HG02571 (cell line): ENCODE measurements at regions not wholly inside any gene's neighbourhood (a gene's known extent, or its start where the extent isn't known, plus 50 kb on each side); places are given as distances from the start of the nearest gene placed in this dataset.
A peak's percentile ranks its signal among the peaks of the same experiment; 100 is the strongest.
"Not testable (repeated sequence)": the region's sequence is repeated elsewhere in the genome, so short reads cannot be mapped to it uniquely, and the experiment has no call there.

ENCODE experiments used
- ATAC-seq: cut with Tn5 transposase; IDR thresholded peaks from one replicate; pipeline ENCODE4 v1.9.1; 2021; ENCODE audit warnings: mild to moderate bottlenecking, moderate library complexity; ENCODE audit not compliant: unreplicated experiment

GRCh38 chr3:158882445-158882844 lies 80.6 kb downstream of the MFSD1 start:
- ATAC-seq = no peak

GRCh38 chr3:158896729-158897128 lies 94.9 kb downstream of the MFSD1 start:
- no peak for ATAC-seq

DNA sequence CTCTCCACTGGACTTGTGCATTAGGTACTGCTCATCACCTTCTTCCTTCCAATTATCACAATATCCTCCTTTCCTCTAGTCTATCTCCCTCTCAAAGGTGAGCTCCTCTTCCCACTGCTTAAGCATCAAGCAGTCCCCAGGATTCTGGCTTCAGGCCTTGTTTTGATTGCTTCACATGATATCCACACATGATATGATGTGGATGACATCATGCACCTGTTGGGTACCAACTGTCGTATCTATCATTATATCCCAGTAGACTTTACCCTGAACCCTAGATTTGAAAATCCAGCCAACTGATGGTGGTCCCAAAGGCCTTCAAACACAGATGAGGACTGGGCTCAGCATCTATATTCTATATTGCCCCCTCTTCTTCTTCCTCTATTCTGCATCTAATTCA lies 104.9 kb downstream of the MFSD1 start:
- no peak for ATAC-seq

- no peak for ATAC-seq
These were observed 106.4 kb downstream of the MFSD1 start for GRCh38 chr3:158908187-158908734.

GRCh38 chr3:158909870-158910269 lies 108.0 kb downstream of the MFSD1 start:
- no peak for ATAC-seq

DNA sequence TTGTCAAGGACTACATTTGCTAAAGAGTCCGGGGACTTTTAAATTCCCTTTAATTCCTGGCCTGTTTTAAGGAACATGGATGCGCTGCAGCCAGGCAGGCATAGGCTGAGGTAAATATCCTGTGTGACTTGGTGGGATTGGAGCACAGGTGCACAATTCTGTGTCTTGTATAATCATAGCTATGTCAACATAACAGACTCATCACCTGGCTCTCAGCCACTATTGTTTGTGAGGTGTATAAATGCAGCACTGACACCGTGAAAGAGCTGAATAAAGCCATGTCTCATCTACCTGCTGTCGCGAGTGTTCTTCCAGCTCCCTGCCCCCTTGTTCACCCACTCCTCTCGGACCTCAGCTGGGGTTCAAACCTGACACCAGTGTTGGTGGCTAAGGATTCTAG lies 109.7 kb downstream of the MFSD1 start:
- ATAC-seq = no peak

DNA sequence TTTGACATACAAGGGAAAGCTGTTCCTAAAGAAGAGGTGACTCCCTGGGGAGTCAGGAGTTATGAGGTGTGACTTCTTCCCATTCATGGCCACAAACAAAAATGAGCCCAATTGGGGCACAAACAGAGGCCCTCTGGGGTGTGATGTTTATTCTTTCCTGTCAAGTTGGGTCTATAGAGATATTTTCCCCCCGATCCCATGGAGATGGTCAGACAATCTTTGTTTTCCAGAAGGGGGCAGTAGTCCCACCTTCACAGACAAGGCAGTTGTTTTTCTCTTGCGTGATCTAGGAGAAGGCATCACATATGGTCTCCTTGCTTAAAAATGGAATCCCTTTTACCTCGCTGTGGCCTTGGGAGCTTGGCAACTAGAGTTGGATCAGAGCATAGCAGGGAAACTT lies 110.3 kb downstream of the MFSD1 start:
- no peak for ATAC-seq

GRCh38 chr3:158912621-158913020 lies 110.8 kb downstream of the MFSD1 start:
- ATAC-seq = no peak

- ATAC-seq = no peak
These were observed 114.3 kb downstream of the MFSD1 start for GRCh38 chr3:158916111-158916510.

DNA sequence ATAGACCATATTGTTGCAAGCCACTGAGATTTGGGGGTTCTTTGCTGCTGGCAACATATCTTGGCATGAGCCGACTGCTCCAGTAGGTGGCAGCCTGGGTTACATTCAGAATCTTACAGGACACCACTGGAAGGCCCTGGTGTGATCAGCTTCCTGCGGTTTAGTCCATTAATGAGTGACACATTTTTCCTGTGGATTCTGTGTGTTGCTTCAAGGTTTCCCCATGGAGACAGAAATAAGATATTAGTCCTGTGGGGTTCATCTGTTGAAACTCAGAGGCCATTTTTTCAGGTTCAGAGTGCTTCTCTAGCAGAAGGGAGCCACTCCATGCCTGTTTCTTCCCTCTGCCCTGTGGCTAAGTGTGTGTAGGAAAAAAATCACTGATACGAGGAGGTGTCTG lies 116.2 kb downstream of the MFSD1 start:
- ATAC-seq = peak; percentile 59

DNA sequence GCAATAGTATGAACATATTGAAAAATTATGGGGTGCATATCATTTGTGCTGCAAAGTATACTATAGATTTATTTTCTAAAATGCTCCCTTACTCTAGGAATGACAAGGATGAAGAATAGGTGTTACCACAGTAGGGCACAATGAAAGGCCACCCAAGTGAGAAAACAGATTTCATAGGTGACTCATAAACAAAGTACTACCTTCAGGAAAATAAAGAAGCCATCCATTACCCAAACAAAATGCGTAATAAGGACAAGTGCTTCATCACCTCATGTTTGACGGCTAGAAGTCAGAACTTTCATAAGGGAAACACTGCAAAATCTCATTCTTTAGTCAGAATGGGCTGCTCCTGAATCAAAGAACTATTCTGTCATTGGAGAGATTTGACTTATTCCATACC lies 116.6 kb downstream of the MFSD1 start:
- no peak for ATAC-seq

- no peak for ATAC-seq
These were observed 118.5 kb downstream of the MFSD1 start for GRCh38 chr3:158920371-158920770.

DNA sequence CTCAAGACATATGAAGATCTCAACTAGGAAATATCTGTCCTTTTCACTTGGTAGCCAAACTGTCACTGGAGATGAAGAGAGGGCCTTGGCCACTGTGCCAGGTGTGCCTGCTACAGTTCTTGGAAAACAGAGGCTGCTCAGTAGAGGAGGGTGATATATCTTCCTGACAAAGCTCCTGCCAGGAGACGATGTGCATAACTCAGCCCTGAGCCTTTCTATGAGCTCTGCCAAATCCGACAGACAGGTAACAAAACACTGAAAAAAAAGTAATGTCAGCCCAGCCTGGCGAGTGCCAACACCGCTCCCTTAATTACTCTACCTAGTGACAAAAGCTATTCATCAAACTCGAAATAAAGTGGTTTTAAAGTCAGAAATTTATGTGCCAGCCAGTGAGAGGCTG lies 123.2 kb downstream of the MFSD1 start:
- ATAC-seq = no peak

GRCh38 chr3:158925828-158926494 lies 124.1 kb downstream of the MFSD1 start:
- no peak for ATAC-seq

DNA sequence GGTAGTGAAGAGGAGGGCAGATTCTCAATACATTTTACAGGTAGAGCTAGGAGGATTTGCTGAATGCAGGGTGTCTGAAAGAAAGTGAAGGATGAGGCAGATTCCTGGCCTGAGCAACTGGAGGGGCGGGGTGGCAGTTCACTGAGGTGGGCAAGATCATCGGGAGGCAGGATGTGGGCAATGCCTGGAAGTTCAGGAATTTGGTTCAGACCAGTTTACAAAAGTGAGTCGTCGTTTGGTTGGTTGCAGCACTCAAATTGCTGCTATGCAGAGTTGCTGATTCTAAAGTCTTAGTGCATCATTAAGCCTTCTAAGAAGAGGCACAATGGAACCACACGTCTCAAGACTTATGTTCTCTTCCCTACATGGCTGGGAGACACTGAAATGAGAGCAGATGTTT lies 134.0 kb downstream of the MFSD1 start:
- ATAC-seq = no peak

GRCh38 chr3:158936530-158937113 lies 134.8 kb downstream of the MFSD1 start:
- no peak for ATAC-seq

DNA sequence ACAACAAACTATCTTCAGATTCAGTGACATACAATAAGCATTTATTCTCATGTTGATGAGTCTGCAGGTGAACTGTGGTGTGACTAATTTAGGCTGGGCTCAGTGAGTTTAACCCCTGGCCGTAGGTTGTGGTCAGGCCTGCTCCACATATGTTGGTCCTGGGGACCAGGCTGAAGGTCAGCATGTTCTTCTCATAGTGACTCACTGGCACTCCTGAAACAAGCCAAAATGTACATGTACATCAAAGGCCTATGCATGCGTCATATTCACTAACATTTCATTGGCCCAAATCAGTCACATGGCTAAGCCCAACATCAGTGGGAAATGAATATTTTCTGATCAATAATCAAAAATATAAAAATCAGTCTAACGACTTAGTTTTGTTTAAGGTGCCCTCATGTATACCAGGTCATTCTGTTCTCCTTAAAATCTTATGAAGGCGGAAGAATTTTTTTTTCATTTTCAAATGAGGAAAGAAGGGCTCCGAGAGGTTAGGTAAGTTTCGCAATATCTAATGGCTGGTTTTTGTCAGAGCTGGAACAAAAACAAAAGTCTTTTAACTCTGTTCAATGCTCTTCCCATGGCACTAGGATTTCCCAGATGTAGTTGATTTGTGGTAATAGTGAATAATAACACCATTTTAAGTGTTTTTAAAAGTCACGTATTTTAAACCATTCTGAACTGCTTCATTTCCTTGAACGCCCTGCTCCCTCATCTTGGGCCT lies 148.5 kb downstream of the MFSD1 start:
- ATAC-seq = no peak

GRCh38 chr3:158953131-158953530 lies 151.3 kb downstream of the MFSD1 start:
- no peak for ATAC-seq

- ATAC-seq = no peak
These were observed 152.6 kb downstream of the MFSD1 start for GRCh38 chr3:158954420-158954819.

DNA sequence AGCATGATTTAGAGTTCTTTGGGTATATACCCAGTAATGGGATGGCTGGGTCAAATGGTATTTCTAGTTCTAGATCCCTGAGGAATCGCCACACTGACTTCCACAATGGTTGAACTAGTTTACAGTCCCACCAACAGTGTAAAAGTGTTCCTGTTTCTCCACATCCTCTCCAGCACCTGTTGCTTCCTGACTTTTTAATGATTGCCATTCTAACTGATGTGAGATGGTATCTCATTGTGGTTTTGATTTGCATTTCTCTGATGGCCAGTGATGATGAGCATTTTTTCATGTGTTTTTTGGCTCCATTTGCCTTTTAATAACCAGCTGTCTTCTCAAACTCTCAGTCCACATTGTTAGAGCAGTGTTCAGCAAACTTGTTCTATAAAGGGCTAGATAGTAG lies 155.9 kb downstream of the MFSD1 start:
- ATAC-seq = not testable (repeated sequence)

- no peak for ATAC-seq
These were observed 157.0 kb downstream of the MFSD1 start for GRCh38 chr3:158958873-158959272.

- ATAC-seq = no peak
These were observed 159.6 kb downstream of the MFSD1 start for GRCh38 chr3:158961471-158961870.
